GM18508 (cell line): ENCODE measurements at regions not wholly inside any gene's neighbourhood (a gene's known extent, or its start where the extent isn't known, plus 50 kb on each side); places are given as distances from the start of the nearest gene placed in this dataset.
"Not testable (repeated sequence)": the region's sequence is repeated elsewhere in the genome, so short reads cannot be mapped to it uniquely, and the experiment has no call there.

Experiments
- ATAC-seq: cut with Tn5 transposase; IDR thresholded peaks from one replicate; pipeline ENCODE4 v1.9.1; 2021; ENCODE audit warnings: moderate number of reproducible peaks; ENCODE audit not compliant: insufficient read depth, unreplicated experiment

- ATAC-seq, result no peak
These were observed 594.8 kb upstream of the ANO3 start for GRCh38 chr11:25737071-25737675.

GRCh38 chr11:25741886-25742285, 590.0 kb upstream of the ANO3 start:
- no peak for ATAC-seq

GRCh38 chr11:25742800-25743199, 589.1 kb upstream of the ANO3 start:
- ATAC-seq, result no peak

GRCh38 chr11:25755381-25755780, 576.5 kb upstream of the ANO3 start:
- ATAC-seq, result no peak

- no peak for ATAC-seq
These were observed 575.9 kb upstream of the ANO3 start for GRCh38 chr11:25755918-25756584.

GRCh38 chr11:25758145-25758661, 573.7 kb upstream of the ANO3 start:
- ATAC-seq, result no peak

GRCh38 chr11:25766332-25767015, 565.5 kb upstream of the ANO3 start:
- no peak for ATAC-seq

GRCh38 chr11:25769287-25769686, 562.6 kb upstream of the ANO3 start:
- ATAC-seq, result no peak

GRCh38 chr11:25771605-25772004, 560.3 kb upstream of the ANO3 start:
- no peak for ATAC-seq

- no peak for ATAC-seq
These were observed 556.3 kb upstream of the ANO3 start for GRCh38 chr11:25775603-25776002.

GRCh38 chr11:25776238-25776637, 555.7 kb upstream of the ANO3 start:
- no peak for ATAC-seq

GRCh38 chr11:25777343-25777742, 554.6 kb upstream of the ANO3 start:
- ATAC-seq, result no peak

GRCh38 chr11:25779033-25779432, 552.9 kb upstream of the ANO3 start:
- ATAC-seq, result no peak

GRCh38 chr11:25787416-25787815, 544.5 kb upstream of the ANO3 start:
- no peak for ATAC-seq

GRCh38 chr11:25790396-25790795, 541.5 kb upstream of the ANO3 start:
- ATAC-seq, result no peak

GRCh38 chr11:25793637-25794036, 538.3 kb upstream of the ANO3 start:
- no peak for ATAC-seq

- no peak for ATAC-seq
These were observed 537.1 kb upstream of the ANO3 start for GRCh38 chr11:25794804-25795203.

- no peak for ATAC-seq
These were observed 515.5 kb upstream of the ANO3 start for GRCh38 chr11:25816411-25816810.

- no peak for ATAC-seq
These were observed 507.2 kb upstream of the ANO3 start for GRCh38 chr11:25824688-25825087.

GRCh38 chr11:25831485-25831884, 500.4 kb upstream of the ANO3 start:
- ATAC-seq, result not testable (repeated sequence)

GRCh38 chr11:25838918-25839625, 492.9 kb upstream of the ANO3 start:
- ATAC-seq, result no peak
